K562 (cell line): ENCODE measurements at regions not wholly inside any gene's neighbourhood (a gene's known extent, or its start where the extent isn't known, plus 50 kb on each side); places are given as distances from the start of the nearest gene placed in this dataset.

Experiments used
- ATAC-seq: fragments of 200-7000 bp; cut with Tn5 transposase; 3 replicates; pipeline ENCODE4 v1.9.1; 2020; ENCODE audit warnings: moderate library complexity
- BruUV-seq: library from RNA; stranded (reverse); fragments of 400-500 nt; replicated peaks from 2 replicates; lab custom pipeline; 2021; lab: Mats Ljungman, UMichigan
- CTCF ChIA-PET: fragments of 300-600 bp; formaldehyde crosslinking; extraction: SDS; loops from one replicate; lab custom pipeline; 2021; ENCODE audit warnings: low intra/inter-chr PET ratio; lab: Yijun Ruan, JAX
- POLR2A ChIA-PET: fragments of 300-600, 350-650 bp; sonication (Branson Sonifier 250); formaldehyde crosslinking; extraction: SDS; loops from one replicate; lab custom pipeline; 2021; ENCODE audit warnings: antibody characterized with exemption, inconsistent platforms; lab: Yijun Ruan, JAX
- DNase-seq, 4 experiments: peaks; one replicate each; pipeline versions ENCODE4 v3.0.0 to v3.0.0-alpha.2; 2011 to 2018; ENCODE audit warnings: low spot score in 3 of 4, mixed read lengths in 3 of 4; ENCODE audit errors: extremely low read depth in 1 of 4
- FAIRE-seq: peaks from 2 replicates; lab custom pipeline; 2011; peaks lifted over from hg19 to GRCh38; lab: Jason Lieb, UNC
- H2AFZ ChIP-seq: 2 replicates; pipeline ENCODE4 v1.6.0; 2011; ENCODE audit warnings: low read depth, low read length, control low read depth, inconsistent platforms
- H3K27ac ChIP-seq: fragments of 200-600 bp; 3 replicates; pipeline ENCODE4 v1.8.0; 2011; ENCODE audit warnings: low read depth, mild to moderate bottlenecking, control low read depth, inconsistent platforms, low read length, moderate library complexity, mixed read lengths; ENCODE audit errors: extremely low read depth
- H3K27me3 ChIP-seq, 2 experiments: fragments of 300-600 bp in 1 of 2; 2 replicates in 1 of 2; 3 replicates in 1 of 2; pipeline versions ENCODE4 v1.6.0 to v1.8.0; 2011; ENCODE audit warnings: inconsistent platforms in 2 of 2, low read length in 2 of 2, mild to moderate bottlenecking in 1 of 2, mixed read lengths in 1 of 2, moderate library complexity in 1 of 2; ENCODE audit not compliant: control insufficient read depth in 2 of 2, insufficient read depth in 2 of 2
- H3K36me3 ChIP-seq: fragments of 300-600 bp; 3 replicates; pipeline ENCODE4 v1.8.0; 2011; ENCODE audit warnings: mild to moderate bottlenecking, low read length, inconsistent platforms; ENCODE audit not compliant: control insufficient read depth, insufficient read depth
- H3K4me1 ChIP-seq, 2 experiments: fragments of 200-600 bp in 1 of 2; replicated peaks in 1 of 2; 2 replicates in 1 of 2; 3 replicates in 1 of 2; pipeline versions ENCODE4 v1.5.1 to v1.8.0; 2011; ENCODE audit warnings: inconsistent platforms in 2 of 2, low read length in 2 of 2, mild to moderate bottlenecking in 1 of 2, mixed read lengths in 1 of 2, moderate library complexity in 1 of 2; ENCODE audit not compliant: control insufficient read depth in 2 of 2, insufficient read depth in 2 of 2
- H3K4me2 ChIP-seq: 2 replicates; pipeline ENCODE4 v1.6.1; 2011; ENCODE audit warnings: low read length, control low read depth, inconsistent platforms, mixed read lengths; ENCODE audit not compliant: insufficient read depth
- H3K4me3 ChIP-seq: fragments of 200-600 bp; sonication (generic), shearing (Covaris generic); 2 replicates; pipeline ENCODE4 v1.5.1; 2016; ENCODE audit warnings: control low read depth, inconsistent platforms
- H3K79me2 ChIP-seq: fragments of 200-600 bp; 3 replicates; pipeline ENCODE4 v1.8.0; 2011; ENCODE audit warnings: low read length, inconsistent platforms; ENCODE audit not compliant: control insufficient read depth, insufficient read depth
- H3K9ac ChIP-seq, 2 experiments: 2 replicates each; pipeline versions ENCODE4 v1.6.0 to v1.6.1; 2011; ENCODE audit warnings: low read depth in 2 of 2, low read length in 2 of 2, control low read depth in 1 of 2, inconsistent platforms in 1 of 2, mild to moderate bottlenecking in 1 of 2, mixed read lengths in 1 of 2; ENCODE audit not compliant: insufficient read depth in 1 of 2
- H3K9me1 ChIP-seq: one replicate; pipeline ENCODE4 v1.6.0; 2011; ENCODE audit warnings: inconsistent platforms, mild to moderate bottlenecking, low read length, moderate library complexity; ENCODE audit not compliant: control insufficient read depth, insufficient read depth
- H3K9me3 ChIP-seq: replicated peaks from 2 replicates; pipeline ENCODE4 v1.5.1; 2011; ENCODE audit warnings: low read depth, low read length, inconsistent platforms; ENCODE audit not compliant: control insufficient read depth, insufficient read depth
- H4K20me1 ChIP-seq: replicated peaks from 2 replicates; pipeline ENCODE4 v1.6.1; 2011; ENCODE audit warnings: low read length, inconsistent platforms, mixed read lengths; ENCODE audit not compliant: control insufficient read depth, insufficient read depth
- ARID3A ChIP-seq: IDR thresholded peaks from 2 replicates; pipeline ENCODE4 v1.6.1; 2012; ENCODE audit warnings: low read depth, low read length, improper control_type of control experiment, borderline replicate concordance
- ARID4B ChIP-seq: sonication (generic); formaldehyde crosslinking; IDR thresholded peaks from 2 replicates; pipeline ENCODE4 v1.8.0; 2022; ENCODE audit warnings: mild to moderate bottlenecking, missing genetic modification reagents
- BRD9 ChIP-seq: fragments of 450-650 bp; IDR thresholded peaks from 2 replicates; pipeline ENCODE4 v1.6.1; 2018; ENCODE audit warnings: low read depth; ENCODE audit not compliant: partially characterized antibody
- E2F4 ChIP-seq: sonication (generic); formaldehyde crosslinking; IDR thresholded peaks from 2 replicates; pipeline ENCODE4 v1.8.0; 2022; ENCODE audit warnings: mild to moderate bottlenecking, low read depth, missing genetic modification reagents
- ELF4 ChIP-seq: fragments of 450-650 bp; formaldehyde crosslinking; IDR thresholded peaks from 2 replicates; pipeline ENCODE4 v1.4.0; 2022; ENCODE audit warnings: missing genetic modification characterization
- EWSR1 ChIP-seq: fragments of 450-650 bp; IDR thresholded peaks from 2 replicates; pipeline ENCODE4 v1.6.1; 2018; ENCODE audit warnings: borderline replicate concordance, mild to moderate bottlenecking, low read depth, moderate library complexity; ENCODE audit not compliant: partially characterized antibody
- FOSL1 ChIP-seq: fragments of 200-800 bp; sonication (Bioruptor generic); conservative IDR thresholded peaks from 2 replicates; pipeline ENCODE4 v1.6.1; 2016; ENCODE audit warnings: missing genetic modification characterization, missing compliant biosample characterization
- MAFF ChIP-seq: IDR thresholded peaks from 2 replicates; pipeline ENCODE4 v1.6.1; 2012; ENCODE audit warnings: low read length, improper control_type of control experiment
- MCM5 ChIP-seq: fragments of 450-650 bp; IDR thresholded peaks from 2 replicates; pipeline ENCODE4 v1.6.1; 2016; ENCODE audit warnings: low read depth
- MEIS2 ChIP-seq: fragments of 450-650 bp; IDR thresholded peaks from 2 replicates; pipeline ENCODE4 v1.6.1; 2014; ENCODE audit warnings: mild to moderate bottlenecking; ENCODE audit not compliant: partially characterized antibody
- ZC3H11A ChIP-seq: IDR thresholded peaks from 2 replicates; pipeline ENCODE4 v1.6.1; 2012; ENCODE audit warnings: low read depth, low read length, improper control_type of control experiment
- ZNF431 ChIP-seq: sonication (generic); formaldehyde crosslinking; IDR thresholded peaks from 2 replicates; pipeline ENCODE4 v1.8.0; 2022; ENCODE audit warnings: mild to moderate bottlenecking, missing genetic modification reagents
- ZNF695 ChIP-seq: fragments of 450-650 bp; formaldehyde crosslinking; IDR thresholded peaks from 2 replicates; pipeline ENCODE4 v1.4.0; 2020; ENCODE audit warnings: mild to moderate bottlenecking, moderate library complexity
- WGBS: fragments of 100-300 bp; shearing (Covaris generic); methylation state at CpG from one replicate; pipeline ENCODE4 v1.1.6; 2016; ENCODE audit warnings: low coverage, mixed read lengths; ENCODE audit not compliant: insufficient coverage; ENCODE audit errors: missing lambda C conversion rate; 5-methylcytosine and 5-hydroxymethylcytosine counted together
- in situ Hi-C: fragments of 300-500 bp; cut with MboI; formaldehyde crosslinking; loops from 4 replicates; pipeline ENCODE4 v1.15.0; 2018; ENCODE audit warnings: inconsistent platforms, mixed read lengths
- intact Hi-C: fragments of 100-400 bp; cut with micrococcal nuclease; formaldehyde crosslinking; loops from 2 replicates; pipeline ENCODE4 v1.14.2; 2022
- TF ChIP-seq, protein P1 (sequence below): fragments of 250-450 bp; sonication (Bioruptor Pico); IDR thresholded peaks from 2 replicates; pipeline ENCODE4 v1.4.0; 2020

- no peak overlapping the region for H3K9ac ChIP-seq
- H3K9me1 ChIP-seq: no peaks in the 10 kb centered on the region
- H4K20me1 ChIP-seq: no peaks in the 10 kb centered on the region
- intact Hi-C loops (loop anchor here (2.0 to 5.0 kb wide), 3 partner anchors 58 to 328 kb away; no protein-coding TSS in a partner anchor), in situ Hi-C loops (no loop called here)
- H2AFZ ChIP-seq: no peak overlapping the region
- DNase-seq (peak; percentile 67 to 72 (median 69)), FAIRE-seq (peak; percentile 71), ATAC-seq (peak; percentile 89)
- H3K27me3 ChIP-seq: no peaks in the 10 kb centered on the region
- H3K27ac ChIP-seq: peak overlapping the region; percentile 37; the same call in 1 of the 3 replicates
- WGBS: under 1% methylated on average over 9 of the region's 9 CpGs
- no TSS peak for BruUV-seq
- H3K4me1 ChIP-seq: peaks cover 0 to 8% of the 10 kb centered on the region in 2 experiments; a peak in 2 of 5 replicates
- H3K36me3 ChIP-seq: no peaks in the 10 kb centered on the region
- ChIA-PET POLR2A (interaction anchor here (0.9 kb wide), 1 partner anchor 9 kb away, joined by 4 read pairs; no protein-coding TSS in a partner anchor), CTCF (no interaction called here)
- H3K4me3 ChIP-seq: no peak overlapping the region
- H3K4me2 ChIP-seq: no peak overlapping the region; the same call in 1 of the 2 replicates
- no peaks in the 10 kb centered on the region for H3K9me3 ChIP-seq
- no peaks in the 10 kb centered on the region for H3K79me2 ChIP-seq
- TF ChIP-seq, protein P1, sequence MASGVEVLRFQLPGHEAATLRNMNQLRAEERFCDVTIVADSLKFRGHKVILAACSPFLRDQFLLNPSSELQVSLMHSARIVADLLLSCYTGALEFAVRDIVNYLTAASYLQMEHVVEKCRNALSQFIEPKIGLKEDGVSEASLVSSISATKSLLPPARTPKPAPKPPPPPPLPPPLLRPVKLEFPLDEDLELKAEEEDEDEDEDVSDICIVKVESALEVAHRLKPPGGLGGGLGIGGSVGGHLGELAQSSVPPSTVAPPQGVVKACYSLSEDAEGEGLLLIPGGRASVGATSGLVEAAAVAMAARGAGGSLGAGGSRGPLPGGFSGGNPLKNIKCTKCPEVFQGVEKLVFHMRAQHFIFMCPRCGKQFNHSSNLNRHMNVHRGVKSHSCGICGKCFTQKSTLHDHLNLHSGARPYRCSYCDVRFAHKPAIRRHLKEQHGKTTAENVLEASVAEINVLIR: no peak
- TF ChIP-seq ZNF431 (CRISPR knock-in tag) (no peak), ELF4 (no peak), MEIS2 (peak; percentile 14), BRD9 (no peak), ARID3A (no peak), ZNF695 (CRISPR knock-in tag) (no peak), ZC3H11A (no peak), ARID4B (CRISPR knock-in tag) (no peak), MCM5 (no peak), E2F4 (CRISPR knock-in tag) (no peak), FOSL1 (tag) (peak; percentile 67), EWSR1 (no peak), MAFF (peak; percentile 61)
Observed at GRCh38 chr15:55108858-55109518, 87.8 kb downstream of the RSL24D1 start.
